Common myeloid progenitor, CD34-positive (primary cell): ENCODE measurements at regions not wholly inside any gene's neighbourhood (a gene's known extent, or its start where the extent isn't known, plus 50 kb on each side); places are given as distances from the start of the nearest gene placed in this dataset.

Experiments
- CTCF ChIA-PET: fragments of 350-600 bp; sonication (Branson Sonifier 250); formaldehyde crosslinking; loops from one replicate; lab custom pipeline; 2021; ENCODE audit warnings: antibody characterized with exemption; lab: Charles Lee
- POLR2A ChIA-PET: fragments of 350-600 bp; sonication (Branson Sonifier 250); formaldehyde crosslinking; loops from one replicate; lab custom pipeline; 2021; ENCODE audit warnings: antibody characterized with exemption; lab: Charles Lee
- DNase-seq, 3 donors: peaks; one replicate each; pipeline versions ENCODE4 v3.0.0 to v3.0.0-alpha.2; 2013
- H3K27ac ChIP-seq, 2 experiments: 1 replicate in 1 of 2; 2 replicates in 1 of 2; pipeline ENCODE4 v1.7.0; 2013; ENCODE audit warnings: inconsistent platforms in 2 of 2, low read length in 2 of 2, mild to moderate bottlenecking in 2 of 2, low read depth in 1 of 2, moderate library complexity in 1 of 2; ENCODE audit not compliant: severe bottlenecking in 2 of 2, insufficient read depth in 1 of 2, poor library complexity in 1 of 2
- H3K27me3 ChIP-seq, 5 experiments: replicated peaks in 2 of 5; 1 replicate in 3 of 5; 2 replicates in 2 of 5; pipeline versions ENCODE4 v1.6.1 to v1.7.0; 2013; ENCODE audit warnings: low read length in 4 of 5, mild to moderate bottlenecking in 2 of 5, moderate library complexity in 2 of 5, inconsistent platforms in 1 of 5; ENCODE audit not compliant: insufficient read depth in 5 of 5, control insufficient read depth in 4 of 5
- H3K36me3 ChIP-seq, 4 experiments: 1 replicate in 2 of 4; 2 replicates in 2 of 4; pipeline versions ENCODE4 v1.6.1 to v1.7.0; 2013; ENCODE audit warnings: low read length in 3 of 4, control low read depth in 1 of 4, mild to moderate bottlenecking in 1 of 4; ENCODE audit not compliant: control insufficient read depth in 4 of 4, insufficient read depth in 4 of 4
- H3K4me1 ChIP-seq, 4 experiments: 1 replicate in 3 of 4; 2 replicates in 1 of 4; pipeline versions ENCODE4 v1.6.1 to v1.7.1; 2013; ENCODE audit warnings: low read length in 3 of 4, mild to moderate bottlenecking in 3 of 4, control low read depth in 1 of 4, inconsistent platforms in 1 of 4, moderate library complexity in 1 of 4; ENCODE audit not compliant: control insufficient read depth in 4 of 4, insufficient read depth in 4 of 4; ENCODE audit errors: control extremely low read depth in 1 of 4
- H3K4me3 ChIP-seq, 7 experiments: 1 replicate in 4 of 7; 2 replicates in 3 of 7; pipeline versions ENCODE4 v1.5.1 to v1.7.0; 2013; ENCODE audit warnings: mild to moderate bottlenecking in 7 of 7, low read length in 6 of 7, moderate library complexity in 6 of 7, inconsistent platforms in 2 of 7, low read depth in 2 of 7, control low read depth in 1 of 7; ENCODE audit not compliant: insufficient read depth in 4 of 7, control insufficient read depth in 1 of 7; ENCODE audit errors: extremely low read depth in 1 of 7
- H3K9me3 ChIP-seq, 5 experiments: 1 replicate in 4 of 5; 2 replicates in 1 of 5; pipeline versions ENCODE4 v1.6.1 to v1.7.1; 2013; ENCODE audit warnings: low read length in 4 of 5, mild to moderate bottlenecking in 2 of 5, inconsistent platforms in 1 of 5, low read depth in 1 of 5, moderate library complexity in 1 of 5; ENCODE audit not compliant: control insufficient read depth in 4 of 5, insufficient read depth in 2 of 5; ENCODE audit errors: control extremely low read depth in 1 of 5
- WGBS: methylation state at CpG from one replicate; pipeline ENCODE4 v1.1.5; 2013; ENCODE audit not compliant: insufficient coverage; 5-methylcytosine and 5-hydroxymethylcytosine counted together

DNA sequence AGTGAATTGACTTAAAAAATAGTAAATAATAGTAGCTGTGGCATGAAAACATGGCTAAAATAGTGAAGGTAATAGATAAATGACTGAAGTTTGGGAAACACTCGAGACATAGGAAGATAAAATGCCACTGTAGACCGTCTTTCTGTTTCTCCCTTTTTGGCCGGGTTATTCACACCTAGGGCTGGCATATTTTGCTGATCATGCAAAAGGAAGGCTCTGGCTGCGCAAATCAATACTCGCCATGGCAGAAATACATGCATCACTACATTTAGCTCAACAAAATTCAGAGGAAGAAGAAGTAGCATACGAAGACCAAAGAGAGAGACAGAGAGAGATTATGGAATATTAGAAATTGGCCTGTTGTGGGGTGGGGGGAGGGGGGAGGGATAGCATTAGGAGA lies 242.2 kb upstream of the KBTBD8 start:
- Histone ChIP-seq H3K27me3 (peaks cover 0 to 2% (median 0%) of the 10 kb centered on the region in 5 experiments), H3K27ac (no peak overlapping the region), H3K36me3 (no peaks in the 10 kb centered on the region), H3K9me3 (peaks cover 0 to 1% (median 0%) of the 10 kb centered on the region in 5 experiments), H3K4me3 (no peak overlapping the region), H3K4me1 (no peaks in the 10 kb centered on the region)
- no peak for DNase-seq
- WGBS, result 100% methylated on average over 2 of the region's 6 CpGs
- POLR2A ChIA-PET, result no interaction called here
- CTCF ChIA-PET, result interaction anchor here (0.7 kb wide), 1 partner anchor 33 kb away, joined by 3 read pairs; no protein-coding TSS in a partner anchor

DNA sequence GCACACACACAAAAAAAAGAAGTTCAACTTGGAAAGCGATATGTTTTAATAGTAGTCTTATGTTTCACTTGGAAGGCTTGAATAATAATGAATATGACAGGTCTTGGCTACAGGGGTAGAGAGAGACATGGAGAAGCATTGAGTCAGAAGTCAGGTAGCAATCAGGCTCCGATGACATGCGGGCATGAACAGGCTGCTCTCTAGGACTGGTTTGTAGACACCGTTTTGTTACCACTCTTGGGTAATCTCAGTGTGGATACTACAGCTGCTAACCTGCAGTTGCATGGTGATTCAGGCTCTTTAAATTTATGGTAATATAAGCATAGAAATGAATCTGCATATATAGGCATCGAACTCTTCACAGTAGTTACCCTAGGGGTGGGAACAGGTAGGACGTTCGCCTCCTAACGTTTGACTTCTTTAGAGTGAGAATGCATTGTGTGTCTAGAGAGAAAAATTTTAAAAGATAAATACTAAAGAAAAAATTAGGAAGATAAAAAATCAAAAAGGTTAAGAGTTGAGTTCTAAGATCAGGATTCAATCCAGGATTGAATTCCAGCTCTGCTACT lies 241.6 kb upstream of the KBTBD8 start:
- H3K27ac ChIP-seq, result no peak overlapping the region
- peaks cover 0 to 1% (median 0%) of the 10 kb centered on the region in 5 experiments for H3K9me3 ChIP-seq
- H3K36me3 ChIP-seq, result no peaks in the 10 kb centered on the region
- H3K27me3 ChIP-seq, result peaks cover 0 to 2% (median 0%) of the 10 kb centered on the region in 5 experiments
- no peaks in the 10 kb centered on the region for H3K4me1 ChIP-seq
- ChIA-PET POLR2A (no interaction called here), CTCF (no interaction called here)
- no peak for DNase-seq
- no peak overlapping the region for H3K4me3 ChIP-seq
- WGBS, result 97% methylated on average over 3 of the region's 8 CpGs

DNA sequence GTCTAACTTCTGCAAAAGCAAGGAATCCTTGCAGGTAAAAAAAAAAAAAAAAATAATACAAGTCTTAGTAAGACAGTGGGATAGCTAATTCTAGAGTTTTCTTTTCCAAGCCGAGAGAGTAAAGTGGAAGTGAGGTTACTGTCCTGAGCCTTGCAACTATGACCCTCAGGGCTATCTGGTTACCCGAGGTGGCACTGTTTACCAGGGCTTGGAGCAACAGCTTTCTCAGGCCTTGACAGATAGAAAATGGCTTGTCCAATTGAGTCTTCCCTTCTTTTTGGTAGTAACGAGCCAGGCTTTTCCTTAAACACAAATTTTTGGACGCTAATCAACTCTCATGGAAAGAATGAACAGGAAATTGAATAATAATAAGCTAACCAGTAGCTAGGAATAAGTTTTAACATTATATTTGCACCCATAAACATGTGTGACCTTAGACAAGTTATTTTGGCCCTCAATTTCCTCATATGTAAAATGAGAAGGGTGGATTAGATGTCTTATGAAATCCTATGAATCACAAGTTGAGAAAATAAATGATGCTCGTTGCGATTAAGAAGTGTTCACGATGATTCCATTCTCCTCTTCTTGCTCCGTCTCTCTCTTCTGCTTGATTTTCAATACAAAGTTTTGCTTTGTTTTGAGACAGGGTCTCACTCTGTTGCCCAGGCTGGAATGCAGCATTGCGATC lies 236.9 kb upstream of the KBTBD8 start:
- CTCF ChIA-PET, result interaction anchor here (1.0 kb wide), 1 partner anchor 12 kb away, joined by 3 read pairs; no protein-coding TSS in a partner anchor
- 98% methylated on average over 7 of the region's 9 CpGs for WGBS
- POLR2A ChIA-PET, result no interaction called here

DNA sequence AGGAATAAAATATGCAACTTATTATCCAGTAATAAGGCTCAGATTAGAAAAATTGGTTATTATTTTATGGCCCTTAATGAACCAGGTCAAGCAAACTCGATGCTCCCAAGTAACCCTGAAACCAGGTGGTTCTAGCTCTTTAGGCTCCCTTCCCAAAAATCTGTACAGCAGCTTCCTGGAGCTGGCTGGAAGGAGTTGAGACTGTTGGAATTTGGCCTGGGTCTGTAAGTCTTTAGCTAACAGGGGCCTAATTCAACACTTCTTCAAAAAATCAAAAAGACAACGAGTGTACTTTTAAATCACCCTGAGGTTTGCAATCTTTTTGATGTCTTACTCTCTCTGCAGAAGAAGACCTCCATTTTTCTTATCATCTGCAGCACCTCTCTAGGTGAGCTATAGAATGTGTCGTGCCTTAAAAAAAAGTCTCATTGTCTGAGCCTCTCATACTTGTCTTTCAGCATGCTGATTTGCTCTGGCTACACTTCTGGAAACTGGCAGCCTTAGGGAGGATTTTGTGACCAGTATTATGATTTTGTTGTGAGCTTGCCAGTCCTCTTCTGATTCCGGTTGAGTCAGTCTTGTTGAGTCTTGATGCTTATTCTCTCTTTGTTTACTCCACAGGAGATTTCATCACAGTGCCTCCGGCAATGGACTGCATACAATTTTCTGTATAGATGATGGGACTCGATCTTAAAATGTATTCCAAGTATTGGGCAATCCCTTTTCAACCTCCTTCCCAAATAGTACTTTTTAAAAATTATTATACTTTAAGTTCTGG lies 235.0 kb upstream of the KBTBD8 start:
- DNase-seq, result no peak
- H3K27me3 ChIP-seq, result no peaks in the 10 kb centered on the region
- H3K9me3 ChIP-seq, result peaks cover 0 to 1% (median 0%) of the 10 kb centered on the region in 5 experiments
- ChIA-PET POLR2A (interaction anchor here (0.7 kb wide), 1 partner anchor 144 kb away, joined by 3 read pairs; no protein-coding TSS in a partner anchor), CTCF (interaction anchor here (1.0 kb wide), 1 partner anchor 19 kb away, joined by 3 read pairs; no protein-coding TSS in a partner anchor)
- no peaks in the 10 kb centered on the region for H3K36me3 ChIP-seq
- H3K4me1 ChIP-seq, result no peaks in the 10 kb centered on the region
- no peak overlapping the region for H3K4me3 ChIP-seq
- H3K27ac ChIP-seq, result no peak overlapping the region
- WGBS, result 90% methylated on average over 2 of the region's 6 CpGs

More for the DNA sequence above, 236.9 kb upstream of the KBTBD8 start:
- H3K27ac ChIP-seq, result no peak overlapping the region
- H3K9me3 ChIP-seq, result peaks cover 0 to 1% (median 0%) of the 10 kb centered on the region in 5 experiments
- H3K27me3 ChIP-seq, result no peaks in the 10 kb centered on the region
- DNase-seq, result no peak
- H3K36me3 ChIP-seq, result no peaks in the 10 kb centered on the region
- no peaks in the 10 kb centered on the region for H3K4me1 ChIP-seq
- no peak overlapping the region for H3K4me3 ChIP-seq

DNA sequence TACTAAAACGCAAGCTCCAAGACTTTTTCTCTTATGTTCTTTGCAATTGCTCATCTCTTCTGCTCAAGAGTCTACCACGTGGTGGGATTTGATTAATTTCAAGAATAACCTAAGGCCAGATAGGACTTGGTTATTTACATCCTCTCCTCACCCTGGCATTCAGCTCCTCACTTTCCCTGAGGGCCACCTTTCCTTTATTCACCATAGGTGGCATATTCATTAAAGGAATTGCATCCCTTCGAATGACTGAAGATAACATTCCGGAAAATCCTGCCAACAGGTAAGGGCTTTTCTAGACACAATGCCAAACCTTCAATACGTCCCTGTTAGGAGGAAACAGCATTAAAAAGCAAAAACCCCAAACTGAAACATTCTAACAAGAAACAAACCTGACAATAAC lies 220.0 kb upstream of the KBTBD8 start:
- H3K4me3 ChIP-seq, result no peak overlapping the region
- H3K27ac ChIP-seq, result no peak overlapping the region
- 100% methylated on average over 2 of the region's 5 CpGs for WGBS
- H3K9me3 ChIP-seq, result no peaks in the 10 kb centered on the region
- POLR2A ChIA-PET, result no interaction called here
- DNase-seq, result no peak
- no peaks in the 10 kb centered on the region for H3K27me3 ChIP-seq
- H3K36me3 ChIP-seq, result no peaks in the 10 kb centered on the region
- CTCF ChIA-PET, result no interaction called here
- H3K4me1 ChIP-seq, result no peaks in the 10 kb centered on the region

DNA sequence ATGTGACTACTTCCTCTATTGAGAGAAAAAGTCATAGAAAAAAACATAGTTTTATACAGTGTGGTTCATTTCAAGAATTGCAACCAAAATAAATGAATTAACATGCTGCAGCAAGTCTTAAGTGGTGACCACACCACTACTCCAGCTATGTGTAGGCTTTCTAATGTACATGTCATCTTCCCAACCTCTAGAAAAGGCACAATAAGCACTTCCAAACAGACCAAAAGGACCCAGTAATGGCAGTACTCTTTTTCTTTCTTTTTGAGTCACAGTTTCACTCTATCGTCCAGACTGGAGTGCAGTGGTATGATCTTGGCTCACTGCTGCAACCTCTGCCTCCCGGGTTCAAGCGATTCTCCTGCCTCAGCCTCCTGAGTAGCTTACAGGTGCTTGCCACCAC lies 219.3 kb upstream of the KBTBD8 start:
- no peak for DNase-seq
- CTCF ChIA-PET, result no interaction called here
- POLR2A ChIA-PET, result no interaction called here

More for the DNA sequence above, 219.3 kb upstream of the KBTBD8 start:
- 89% methylated on average over 1 of the region's 3 CpGs for WGBS
- Histone ChIP-seq H3K27ac (no peak overlapping the region), H3K36me3 (no peaks in the 10 kb centered on the region), H3K27me3 (no peaks in the 10 kb centered on the region), H3K4me3 (no peak overlapping the region), H3K9me3 (no peaks in the 10 kb centered on the region), H3K4me1 (no peaks in the 10 kb centered on the region)
